HG03442 (cell line): ENCODE measurements at regions not wholly inside any gene's neighbourhood (a gene's known extent, or its start where the extent isn't known, plus 50 kb on each side); places are given as distances from the start of the nearest gene placed in this dataset.

Experiments used
- ATAC-seq: cut with Tn5 transposase; IDR thresholded peaks from one replicate; pipeline ENCODE4 v1.9.1; 2021; ENCODE audit warnings: mild to moderate bottlenecking, moderate library complexity; ENCODE audit not compliant: unreplicated experiment

- no peak for ATAC-seq
Measured at GRCh38 chr10:65858841-65859240, 1067.0 kb upstream of the LRRTM3 start.

GRCh38 chr10:65861249-65861648 is 1064.6 kb upstream of the LRRTM3 start:
- no peak for ATAC-seq
